HEK293T (cell line): ENCODE measurements at regions not wholly inside any gene's neighbourhood (a gene's known extent, or its start where the extent isn't known, plus 50 kb on each side); places are given as distances from the start of the nearest gene placed in this dataset.

ENCODE experiments used
- ELF4 ChIP-seq: fragments of 450-650 bp; IDR thresholded peaks from 2 replicates; pipeline ENCODE4 v1.6.1; 2017; ENCODE audit warnings: antibody characterized with exemption
- FOXA1 ChIP-seq: fragments of 450-650 bp; IDR thresholded peaks from 2 replicates; pipeline ENCODE4 v1.6.1; 2016; ENCODE audit warnings: mild to moderate bottlenecking
- HDGF ChIP-seq: fragments of 450-650 bp; IDR thresholded peaks from 2 replicates; pipeline ENCODE4 v1.6.1; 2017; ENCODE audit warnings: antibody characterized with exemption, borderline replicate concordance
- NFRKB ChIP-seq: fragments of 450-650 bp; IDR thresholded peaks from 2 replicates; pipeline ENCODE4 v1.6.1; 2016; ENCODE audit warnings: mild to moderate bottlenecking, moderate library complexity
- SP1 ChIP-seq: fragments of 450-650 bp; IDR thresholded peaks from 2 replicates; pipeline ENCODE4 v1.6.1; 2017
- SUZ12 ChIP-seq: fragments of 450-650 bp; IDR thresholded peaks from 2 replicates; pipeline ENCODE4 v1.6.1; 2016; ENCODE audit warnings: mild to moderate bottlenecking

- TF ChIP-seq SUZ12 (no peak), HDGF (no peak), NFRKB (no peak), FOXA1 (no peak), SP1 (no peak), ELF4 (no peak)
Measured at GRCh38 chr16:9308356-9308801, 216.9 kb downstream of the HAPSTR1 start.
